ENCODE measurements at regions not wholly inside any gene's neighbourhood (a gene's known extent, or its start where the extent isn't known, plus 50 kb on each side); places are given as distances from the start of the nearest gene placed in this dataset.
"Not testable (repeated sequence)": the region's sequence is repeated elsewhere in the genome, so short reads cannot be mapped to it uniquely, and the experiment has no call there.

GRCh38 chr9:73347123-73347522 is 195.5 kb downstream of the ANXA1 start:
- no peak for DNase-seq

GRCh38 chr9:73347720-73348119 is 196.1 kb downstream of the ANXA1 start:
- DNase-seq: no peak

- DNase-seq: no peak
Observed at GRCh38 chr9:73348471-73348870, 196.8 kb downstream of the ANXA1 start.

- no peak for DNase-seq
Observed at GRCh38 chr9:73349476-73349875, 197.8 kb downstream of the ANXA1 start.

- DNase-seq: no peak
Observed at GRCh38 chr9:73357607-73358006, 205.9 kb downstream of the ANXA1 start.

GRCh38 chr9:73370053-73370452 is 218.4 kb downstream of the ANXA1 start:
- no peak for DNase-seq

- DNase-seq: no peak
Observed at GRCh38 chr9:73371801-73372200, 220.1 kb downstream of the ANXA1 start.

GRCh38 chr9:73380411-73380810 is 228.7 kb downstream of the ANXA1 start:
- no peak for DNase-seq

- DNase-seq: no peak
Observed at GRCh38 chr9:73402081-73403028, 250.7 kb downstream of the ANXA1 start.

GRCh38 chr9:73411494-73411893 is 259.8 kb downstream of the ANXA1 start:
- no peak for DNase-seq

- DNase-seq: no peak
Observed at GRCh38 chr9:73412874-73413273, 261.2 kb downstream of the ANXA1 start.

- no peak for DNase-seq
Observed at GRCh38 chr9:73423891-73424290, 272.2 kb downstream of the ANXA1 start.

GRCh38 chr9:73426269-73426668 is 274.6 kb downstream of the ANXA1 start:
- DNase-seq: no peak

GRCh38 chr9:73434826-73435225 is 283.2 kb downstream of the ANXA1 start:
- no peak for DNase-seq

- no peak for DNase-seq
Observed at GRCh38 chr9:73437758-73438157, 286.1 kb downstream of the ANXA1 start.

GRCh38 chr9:73439839-73440238 is 288.2 kb downstream of the ANXA1 start:
- not testable (repeated sequence) for DNase-seq

GRCh38 chr9:73441223-73441622 is 289.6 kb downstream of the ANXA1 start:
- no peak for DNase-seq

- DNase-seq: no peak
Observed at GRCh38 chr9:73441890-73442818, 290.5 kb downstream of the ANXA1 start.

GRCh38 chr9:73444821-73445220 is 293.2 kb downstream of the ANXA1 start:
- DNase-seq: no peak

- not testable (repeated sequence) for DNase-seq
Observed at GRCh38 chr9:73445384-73445783, 293.7 kb downstream of the ANXA1 start.

GRCh38 chr9:73446306-73446705 is 294.6 kb downstream of the ANXA1 start:
- no peak for DNase-seq

- no peak for DNase-seq
Observed at GRCh38 chr9:73451003-73451402, 299.3 kb downstream of the ANXA1 start.

- no peak for DNase-seq
Observed at GRCh38 chr9:73459817-73460216, 308.2 kb downstream of the ANXA1 start.

- no peak for DNase-seq
Observed at GRCh38 chr9:73468716-73469115, 317.1 kb downstream of the ANXA1 start.

Data from CD4-positive, alpha-beta T cell treated with Interferon alpha-2 for 1 hour (primary cell).